ENCODE measurements at regions not wholly inside any gene's neighbourhood (a gene's known extent, or its start where the extent isn't known, plus 50 kb on each side); places are given as distances from the start of the nearest gene placed in this dataset.

GRCh38 chr3:124316034-124316287 is 324.0 kb upstream of the ROPN1 start:
- DNase-seq: no peak
- H3K9me3 ChIP-seq: no peaks in the 10 kb centered on the region
- TF ChIP-seq POLR2A (IDR thresholded peaks at IDR 0.05): no peak
- TF ChIP-seq CTCF (IDR thresholded peaks at IDR 0.05): no peak
- TF ChIP-seq EP300 (IDR thresholded peaks at IDR 0.05): no peak
- H3K27me3 ChIP-seq: no peaks in the 10 kb centered on the region
- H3K4me3 ChIP-seq: no peak overlapping the region
- no peaks in the 10 kb centered on the region for H3K4me1 ChIP-seq (ENCODE audit: insufficient read depth)
- no peak overlapping the region for H3K27ac ChIP-seq
- intact Hi-C loops (cut with DNase I): no loop called here
- H3K36me3 ChIP-seq: no peaks in the 10 kb centered on the region
- 90 to 97% (median 96%) methylated on average over 5 of the region's 5 CpGs for WGBS, 3 donors

DNA sequence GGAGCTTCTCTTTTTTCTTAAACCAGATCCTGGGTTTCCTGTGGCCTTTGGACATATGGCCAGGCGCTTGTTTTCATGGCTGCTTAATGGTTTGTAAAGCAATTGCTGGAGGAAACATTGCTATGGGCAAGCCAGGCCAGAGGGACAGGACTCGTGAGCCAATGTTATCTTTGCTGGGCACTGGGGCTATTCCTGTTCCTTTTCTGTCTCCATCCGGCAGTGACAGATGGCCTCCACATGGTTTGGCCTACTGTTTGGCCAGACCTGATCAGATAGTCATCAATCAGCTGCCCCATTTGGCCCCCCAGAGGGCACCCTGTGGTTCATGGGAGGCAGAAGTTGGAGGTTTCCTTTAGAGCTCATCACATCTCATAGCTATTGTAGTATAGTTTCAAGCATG is 326.1 kb upstream of the ROPN1 start:
- TF ChIP-seq CTCF (IDR thresholded peaks at IDR 0.05) (no peak), POLR2A (IDR thresholded peaks at IDR 0.05) (no peak), EP300 (IDR thresholded peaks at IDR 0.05) (no peak)
- H3K36me3 ChIP-seq: no peaks in the 10 kb centered on the region
- H3K9me3 ChIP-seq: no peaks in the 10 kb centered on the region
- H3K4me1 ChIP-seq (ENCODE audit: insufficient read depth): no peaks in the 10 kb centered on the region
- no peak for DNase-seq
- H3K4me3 ChIP-seq: no peak overlapping the region
- 93 to 94% (median 94%) methylated on average over 3 of the region's 3 CpGs for WGBS, 3 donors
- intact Hi-C loops (cut with DNase I): no loop called here
- H3K27ac ChIP-seq: no peak overlapping the region
- no peaks in the 10 kb centered on the region for H3K27me3 ChIP-seq

DNA sequence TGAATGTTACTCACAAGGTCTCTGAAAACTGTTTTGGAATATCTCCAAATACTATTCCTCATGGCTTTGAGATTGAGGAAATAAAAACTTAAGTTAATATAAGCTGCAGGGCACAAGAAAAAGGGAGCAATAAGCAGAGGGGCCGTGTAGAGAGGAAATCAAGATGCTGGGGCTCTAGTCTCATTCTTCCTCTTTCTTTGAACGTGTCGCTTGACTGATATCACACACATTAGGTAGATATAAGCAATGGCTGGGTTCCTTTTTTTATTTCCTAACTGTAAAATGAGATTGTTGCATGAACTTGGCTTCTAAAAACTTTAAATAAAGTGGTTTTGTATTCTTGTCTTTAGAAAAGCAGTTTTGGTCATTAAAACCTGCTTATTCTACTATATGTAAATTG is 326.7 kb upstream of the ROPN1 start:
- H3K27ac ChIP-seq: no peak overlapping the region
- intact Hi-C loops (cut with DNase I): no loop called here
- TF ChIP-seq POLR2A (IDR thresholded peaks at IDR 0.05) (no peak), CTCF (IDR thresholded peaks at IDR 0.05) (no peak), EP300 (IDR thresholded peaks at IDR 0.05) (no peak)
- no peak for DNase-seq
- H3K4me3 ChIP-seq: no peak overlapping the region
- WGBS, 3 donors: 50 to 65% (median 61%) methylated on average over 3 of the region's 3 CpGs
- no peaks in the 10 kb centered on the region for H3K9me3 ChIP-seq
- no peaks in the 10 kb centered on the region for H3K36me3 ChIP-seq
- H3K4me1 ChIP-seq (ENCODE audit: insufficient read depth): no peaks in the 10 kb centered on the region
- no peaks in the 10 kb centered on the region for H3K27me3 ChIP-seq

- Histone ChIP-seq H3K27me3 (no peaks in the 10 kb centered on the region), H3K36me3 (no peaks in the 10 kb centered on the region), H3K4me3 (no peak overlapping the region), H3K4me1 (ENCODE audit: insufficient read depth) (no peaks in the 10 kb centered on the region), H3K9me3 (no peaks in the 10 kb centered on the region), H3K27ac (no peak overlapping the region)
- TF ChIP-seq EP300 (IDR thresholded peaks at IDR 0.05): no peak
- TF ChIP-seq CTCF (IDR thresholded peaks at IDR 0.05): no peak
- TF ChIP-seq POLR2A (IDR thresholded peaks at IDR 0.05): no peak
- no peak for DNase-seq
- intact Hi-C loops (cut with DNase I): no loop called here
These were observed 329.1 kb upstream of the ROPN1 start for GRCh38 chr3:124320976-124321375.

DNA sequence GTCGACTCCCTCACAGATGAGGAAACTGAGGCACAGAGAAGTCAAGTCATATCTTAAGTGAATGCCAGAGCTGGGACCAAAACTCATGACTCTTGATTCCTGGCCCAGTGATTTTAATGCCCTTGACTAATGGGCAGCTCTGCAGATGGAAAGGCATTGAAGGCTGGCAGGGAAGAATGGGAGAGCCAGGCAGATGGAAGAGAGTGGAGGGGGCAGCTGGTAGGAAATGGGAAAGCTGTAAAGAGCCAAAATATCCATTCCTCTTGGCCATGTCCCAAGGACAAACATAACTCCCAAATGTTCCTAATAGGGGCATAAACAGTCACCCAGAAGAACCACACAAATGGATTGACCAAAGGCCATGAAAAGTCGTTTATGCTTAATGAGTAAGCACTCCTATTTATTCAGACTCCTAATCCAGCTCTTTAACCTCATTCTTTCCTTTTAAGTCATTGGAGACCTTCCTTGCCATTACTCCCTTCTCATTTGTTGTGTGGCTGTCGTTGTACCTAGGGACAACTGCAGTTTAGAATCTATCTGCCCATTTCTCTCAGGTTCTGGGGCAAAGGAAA is 330.5 kb upstream of the ROPN1 start:
- Histone ChIP-seq H3K9me3 (no peaks in the 10 kb centered on the region), H3K4me1 (ENCODE audit: insufficient read depth) (no peaks in the 10 kb centered on the region), H3K27ac (no peak overlapping the region), H3K4me3 (no peak overlapping the region), H3K36me3 (no peaks in the 10 kb centered on the region), H3K27me3 (no peaks in the 10 kb centered on the region)
- TF ChIP-seq EP300 (IDR thresholded peaks at IDR 0.05) (no peak), POLR2A (IDR thresholded peaks at IDR 0.05) (no peak), CTCF (IDR thresholded peaks at IDR 0.05) (no peak)
- 64 to 69% (median 65%) methylated on average over 3 of the region's 3 CpGs for WGBS, 3 donors
- intact Hi-C loops (cut with DNase I): no loop called here
- no peak for DNase-seq
